ENCODE measurements at regions not wholly inside any gene's neighbourhood (a gene's known extent, or its start where the extent isn't known, plus 50 kb on each side); places are given as distances from the start of the nearest gene placed in this dataset.

DNA sequence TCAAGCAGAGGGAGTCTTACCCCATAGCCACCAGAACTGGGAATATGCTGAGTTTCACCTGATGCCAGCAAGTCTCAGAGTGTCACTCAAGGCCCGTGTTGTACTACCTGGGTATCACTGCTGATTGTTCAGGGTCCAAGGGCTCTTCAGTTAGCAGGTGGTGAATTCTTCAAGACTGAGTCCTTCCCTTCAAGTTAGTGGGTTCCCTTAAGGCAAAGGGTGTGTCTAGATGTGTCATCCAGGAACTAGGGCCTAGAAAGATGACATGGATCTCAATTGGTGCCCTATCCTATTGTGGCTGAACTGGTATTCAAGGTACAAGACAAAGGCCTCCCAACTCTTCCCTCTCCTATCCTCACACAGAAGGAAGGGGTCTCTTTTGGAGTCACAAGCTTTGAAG is 159.9 kb upstream of the DIPK2B start:
- DNase-seq, result no peak

DNA sequence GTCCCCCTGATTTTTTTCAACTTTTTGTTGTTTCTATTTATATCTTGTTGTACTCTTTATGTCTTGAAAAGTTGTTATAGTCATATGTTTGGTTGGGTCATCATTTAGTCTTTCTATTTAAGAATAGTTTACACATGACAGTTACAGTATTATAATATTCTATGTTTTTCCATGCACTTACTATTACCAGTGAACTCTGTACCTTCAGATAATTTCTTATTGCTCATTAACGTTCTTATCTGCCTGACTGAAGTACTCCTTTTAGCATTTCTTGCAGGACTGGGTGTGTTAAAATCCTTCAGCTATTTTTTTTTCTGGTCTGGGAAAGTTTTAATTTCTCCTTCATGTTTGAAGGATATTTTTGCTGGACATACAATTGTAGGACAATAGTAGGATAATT is 157.7 kb upstream of the DIPK2B start:
- no peak for DNase-seq

DNA sequence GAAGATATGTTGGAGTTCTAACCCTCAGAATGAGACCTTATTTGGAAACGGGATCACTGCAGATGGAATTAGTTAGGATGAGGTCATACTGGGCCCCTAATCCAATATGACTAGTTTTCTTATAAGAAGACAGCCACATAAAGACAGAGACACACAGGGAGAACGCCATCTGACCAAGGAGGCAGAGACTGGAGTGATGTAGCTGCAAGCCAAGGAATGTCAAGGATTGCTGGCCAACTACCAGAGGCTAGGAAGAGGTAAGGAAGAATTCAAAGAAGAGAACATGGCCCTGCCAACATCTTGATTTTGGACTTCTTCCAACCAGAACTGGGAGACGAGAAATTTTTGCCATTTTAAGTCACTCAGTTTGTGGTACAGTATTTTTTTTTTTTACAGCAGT is 152.8 kb upstream of the DIPK2B start:
- DNase-seq, result no peak

DNA sequence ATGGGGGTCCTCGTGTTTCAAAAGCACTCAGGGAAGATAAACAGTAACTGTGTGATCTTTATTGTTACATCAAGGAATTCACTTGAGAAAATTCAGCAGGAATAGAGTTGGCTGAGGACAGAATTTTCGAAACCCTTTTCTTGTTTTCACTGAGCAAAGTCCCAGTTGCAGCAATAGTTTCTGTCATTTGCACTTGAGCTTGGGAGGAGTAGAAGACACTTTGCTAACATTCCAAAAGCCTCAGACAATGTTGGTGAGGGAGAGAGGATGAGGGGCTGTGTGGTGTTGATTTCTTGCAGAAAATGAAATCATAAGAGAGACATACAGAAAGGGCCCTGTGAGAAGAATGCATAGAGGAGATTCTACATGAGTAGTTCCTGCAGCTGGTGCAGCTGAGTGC is 151.9 kb upstream of the DIPK2B start:
- DNase-seq, result no peak

DNA sequence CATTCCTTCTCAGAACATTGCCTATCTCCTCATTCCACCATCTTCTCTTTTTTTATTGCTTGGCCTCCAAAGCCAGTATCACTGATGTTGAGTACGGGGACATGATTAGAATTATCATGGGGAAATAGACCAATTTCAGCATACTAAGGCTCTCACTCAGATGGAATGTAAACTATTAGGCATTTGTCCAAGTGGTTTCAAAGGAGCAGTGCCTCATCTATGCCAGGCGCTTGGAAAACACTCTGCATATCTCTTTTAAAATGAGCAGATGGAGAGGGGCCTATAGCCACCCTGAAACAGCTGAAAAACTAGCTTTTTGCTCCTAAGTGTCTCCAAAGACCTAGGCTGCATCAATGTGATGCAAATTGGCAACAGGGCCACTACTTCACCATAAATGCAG is 150.8 kb upstream of the DIPK2B start:
- DNase-seq, result no peak

DNA sequence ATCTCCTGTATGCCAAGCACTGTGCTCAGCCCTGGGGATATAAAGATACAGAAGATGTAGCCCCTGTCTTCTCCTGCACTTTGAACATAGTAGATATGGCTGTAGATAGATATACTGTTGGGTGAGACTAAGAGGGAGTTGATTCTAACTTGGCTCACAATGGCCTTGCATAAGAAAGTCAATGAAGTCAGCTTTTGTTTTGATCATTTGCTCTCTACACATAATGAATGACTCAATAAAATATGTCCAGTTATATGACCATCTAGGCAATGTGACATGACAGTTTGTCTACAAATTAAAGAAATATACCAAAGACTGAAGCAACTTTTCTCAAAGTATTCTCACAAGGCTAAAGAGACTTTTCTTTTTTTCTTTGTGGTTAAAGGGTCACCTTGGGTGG is 147.6 kb upstream of the DIPK2B start:
- DNase-seq, result no peak

DNA sequence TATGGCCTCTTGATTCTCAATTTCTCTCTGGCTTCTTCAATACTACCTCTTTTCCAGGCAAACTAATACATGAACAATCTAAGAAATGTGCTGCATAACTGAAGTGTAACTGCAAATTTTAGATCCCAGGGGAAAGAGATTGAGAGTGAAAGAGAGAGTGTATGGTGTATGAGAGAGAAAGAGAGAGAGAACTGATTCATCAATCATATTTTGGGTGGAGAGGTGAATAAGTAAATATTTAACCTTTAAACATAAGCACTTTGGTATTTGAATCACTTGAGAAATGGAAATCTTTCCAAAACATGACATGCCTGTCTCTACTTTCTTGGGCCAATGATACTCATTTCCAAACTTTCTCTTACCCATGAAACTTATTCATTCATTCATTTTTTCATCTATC is 147.2 kb upstream of the DIPK2B start:
- DNase-seq, result no peak

DNA sequence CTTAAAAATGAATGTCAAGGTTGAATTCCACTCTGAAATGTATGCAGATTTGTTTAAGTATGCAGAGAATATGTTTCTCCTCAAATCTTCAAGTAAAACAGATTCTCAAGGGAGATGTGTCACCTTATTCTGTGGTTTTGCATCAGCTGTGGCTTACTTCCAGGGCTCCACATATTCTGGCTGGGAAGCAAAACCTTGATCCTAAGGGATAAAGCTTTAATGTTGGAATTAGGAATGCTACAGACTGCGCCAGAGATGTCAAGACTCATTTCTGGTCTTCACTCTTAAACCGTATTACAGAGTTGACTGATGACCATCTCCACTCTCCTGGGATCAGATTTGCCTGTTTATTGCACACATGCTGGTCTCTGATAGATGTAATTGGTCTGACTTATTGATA is 143.9 kb upstream of the DIPK2B start:
- DNase-seq, result no peak

DNA sequence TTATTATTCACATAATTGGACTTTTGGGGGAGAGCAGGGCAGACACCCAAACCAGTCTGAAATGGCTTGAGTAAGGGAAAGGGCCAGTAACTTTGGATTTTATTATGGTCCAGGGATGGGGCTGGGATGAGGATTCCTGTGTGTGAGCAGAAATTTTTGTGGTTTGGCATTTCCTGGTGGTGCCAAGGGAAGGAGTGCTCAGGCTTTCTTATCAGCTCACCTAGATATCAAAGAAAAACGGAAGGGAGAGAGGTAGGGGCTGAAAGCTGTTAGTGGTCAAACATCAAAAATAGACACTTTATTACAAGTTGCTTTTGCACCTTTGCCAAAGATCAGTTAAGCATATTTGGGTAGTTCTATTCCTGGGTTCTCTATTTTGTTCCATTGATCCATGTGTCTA is 128.5 kb upstream of the DIPK2B start:
- DNase-seq, result no peak

DNA sequence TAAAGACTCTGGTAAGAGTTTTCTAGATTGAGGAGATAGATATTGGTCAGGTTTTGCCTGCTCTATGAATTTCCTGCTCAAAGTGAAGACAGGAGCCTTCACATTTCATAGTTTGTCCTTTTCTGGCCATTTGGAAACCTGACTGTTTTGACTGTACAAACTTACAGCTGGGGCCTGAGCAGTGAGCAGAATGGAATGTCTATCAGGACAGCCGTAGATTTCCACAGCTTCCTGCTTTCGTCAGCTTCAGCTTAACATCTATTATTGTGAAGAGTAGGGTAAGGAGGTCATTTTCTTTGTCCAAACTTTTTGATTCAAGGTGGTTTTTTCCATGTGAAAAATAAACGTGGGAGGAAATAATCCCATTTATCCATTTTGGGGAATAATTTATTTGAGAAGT is 124.3 kb upstream of the DIPK2B start:
- DNase-seq, result no peak

DNA sequence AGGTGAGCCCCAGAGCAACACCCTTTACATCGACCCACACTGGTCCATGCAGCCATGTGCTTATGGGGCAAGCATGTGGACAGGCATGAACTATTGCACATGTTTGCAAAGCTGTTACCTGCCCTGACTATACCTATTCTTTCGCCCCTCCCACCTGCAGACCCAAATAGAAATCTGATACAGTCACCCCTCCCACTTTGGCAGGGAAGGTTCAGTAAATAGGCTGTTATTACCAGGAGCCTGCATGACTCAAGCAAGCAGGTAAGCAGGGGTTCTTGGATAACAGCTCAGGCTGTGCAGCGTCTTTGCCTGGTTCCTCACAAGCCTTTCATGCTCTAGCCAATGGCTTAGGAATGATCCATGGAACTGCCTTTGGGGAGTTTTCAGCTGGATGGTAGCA is 122.7 kb upstream of the DIPK2B start:
- no peak for DNase-seq

DNA sequence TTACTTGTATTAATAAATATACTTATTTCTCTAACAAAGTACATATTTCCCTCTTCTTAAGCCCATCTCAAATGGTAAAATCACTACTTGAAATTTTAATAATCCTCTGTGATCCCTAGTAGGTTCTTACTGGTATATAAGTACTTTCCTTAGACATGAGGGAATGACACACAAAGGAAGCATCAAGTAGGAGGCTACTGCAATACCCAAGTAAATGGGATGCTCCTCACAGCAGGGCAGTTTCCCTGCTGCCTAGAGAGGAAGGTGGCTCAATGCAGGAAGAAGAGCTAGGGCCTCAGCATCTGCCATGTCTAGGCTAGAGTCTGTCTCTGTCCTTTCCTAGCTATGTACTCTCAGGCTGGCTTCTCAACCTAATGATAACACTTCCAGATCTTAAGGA is 122.1 kb upstream of the DIPK2B start:
- DNase-seq, result no peak

DNA sequence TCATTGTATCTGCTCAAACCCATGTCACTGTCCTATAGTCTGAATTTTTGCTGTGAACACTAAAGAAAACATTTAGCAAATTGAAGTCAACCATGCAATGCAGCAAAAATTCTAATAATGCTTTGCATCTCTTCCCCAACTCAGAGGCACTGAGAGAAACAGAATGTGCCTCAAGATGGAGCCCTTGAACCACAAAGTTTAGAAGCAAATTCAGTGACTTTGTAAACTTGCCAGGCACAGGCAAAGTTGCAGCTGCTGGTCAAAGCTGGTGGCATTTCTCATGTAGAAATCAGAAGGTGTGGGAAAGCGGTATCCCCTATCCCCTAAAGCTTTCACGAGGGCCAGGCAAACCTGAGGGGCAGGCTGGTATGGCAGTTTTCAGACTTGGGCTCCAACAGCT is 121.7 kb upstream of the DIPK2B start:
- DNase-seq, result no peak

DNA sequence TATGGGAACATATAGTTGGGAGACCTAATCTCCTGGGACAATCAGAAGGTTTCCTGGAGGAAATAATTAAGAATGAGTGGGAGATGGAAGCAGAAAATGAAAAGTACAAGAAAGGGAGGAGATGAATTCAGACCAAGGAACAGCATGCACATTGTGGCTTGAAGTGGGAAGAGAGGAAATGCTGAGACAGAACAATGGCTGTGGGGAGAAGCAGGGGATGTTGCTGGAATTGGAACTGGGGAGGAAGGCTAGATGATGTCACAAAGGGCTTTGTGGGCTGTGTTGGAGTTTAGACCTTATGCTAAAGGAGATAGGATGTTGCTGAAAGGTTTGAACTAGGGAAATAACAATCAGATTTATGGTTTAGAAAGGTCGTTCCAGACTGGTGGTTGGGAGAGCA is 119.5 kb upstream of the DIPK2B start:
- DNase-seq, result no peak

DNA sequence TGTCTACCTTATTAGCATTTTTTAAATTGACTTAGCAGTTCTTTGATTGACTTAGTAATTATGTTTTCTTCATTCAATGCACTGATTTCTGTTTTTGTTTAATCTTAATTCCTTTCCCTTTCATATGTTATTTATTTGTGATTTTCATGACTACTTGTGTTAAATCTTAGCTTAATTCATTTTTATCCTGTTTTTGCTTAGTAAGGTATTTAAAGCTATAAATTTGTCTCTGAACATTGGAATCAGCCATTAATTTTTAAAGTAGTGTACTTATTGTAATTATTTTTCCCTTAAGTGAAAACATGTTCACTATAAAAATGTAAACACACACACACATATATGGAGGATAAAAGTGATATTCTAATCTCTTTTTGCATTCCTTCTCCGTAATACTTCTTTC is 109.1 kb upstream of the DIPK2B start:
- no peak for DNase-seq

DNA sequence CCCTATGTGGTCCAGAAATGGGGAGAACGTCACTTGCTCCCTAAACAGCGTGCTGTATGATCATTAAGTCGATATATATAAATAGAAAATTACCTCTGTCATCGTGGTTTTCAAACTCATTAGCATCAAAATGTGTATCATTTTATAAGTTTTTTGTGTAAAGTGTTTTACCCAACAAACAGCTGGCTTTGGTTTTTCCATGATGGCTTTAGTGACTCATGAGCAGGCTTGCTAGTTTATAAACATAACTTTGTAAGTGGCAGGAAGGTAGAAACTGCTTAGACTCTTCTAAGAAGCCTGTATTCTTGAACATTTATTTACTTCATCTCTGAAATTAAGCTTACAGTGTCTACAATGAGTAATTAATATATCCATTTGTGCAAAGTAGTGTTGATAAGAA is 108.4 kb upstream of the DIPK2B start:
- no peak for DNase-seq

DNA sequence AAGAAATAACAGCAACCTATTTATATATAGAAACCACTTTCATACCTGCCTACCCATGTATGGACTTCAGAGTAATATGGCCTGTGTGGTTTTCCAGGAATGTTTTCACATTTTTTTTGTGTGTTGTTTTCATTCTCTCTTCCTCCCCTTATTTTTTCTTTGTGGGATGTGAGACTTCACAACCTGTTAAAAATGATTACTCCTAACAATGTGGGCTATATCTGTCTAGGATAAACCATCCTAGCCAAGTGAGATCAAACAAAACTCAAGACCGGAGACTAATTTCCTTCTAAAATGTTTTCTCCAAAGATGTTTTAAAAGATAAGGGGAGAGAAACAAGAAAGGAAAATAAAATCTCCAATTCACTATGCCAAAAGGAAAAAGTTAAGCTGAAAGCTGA is 106.1 kb upstream of the DIPK2B start:
- no peak for DNase-seq

DNA sequence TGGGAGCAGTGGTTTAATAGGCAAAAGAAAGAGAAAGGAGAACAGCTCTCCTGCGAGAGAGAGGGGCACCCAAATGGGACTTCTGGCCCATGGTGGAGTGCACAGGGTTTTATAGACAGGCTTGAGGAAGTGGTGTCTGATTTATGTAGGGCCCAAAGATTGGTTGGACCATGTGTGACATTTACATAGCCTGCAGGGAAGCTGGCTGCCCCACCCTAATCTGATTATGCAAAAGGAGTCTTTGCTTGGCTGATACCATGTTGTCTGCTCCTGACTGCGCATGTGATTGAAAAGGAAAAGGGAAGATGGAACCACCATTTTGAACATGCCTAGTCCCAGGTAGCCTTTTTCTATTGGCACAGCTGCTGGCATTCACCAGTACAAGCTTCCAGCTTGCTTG is 100.0 kb upstream of the DIPK2B start:
- DNase-seq, result no peak

DNA sequence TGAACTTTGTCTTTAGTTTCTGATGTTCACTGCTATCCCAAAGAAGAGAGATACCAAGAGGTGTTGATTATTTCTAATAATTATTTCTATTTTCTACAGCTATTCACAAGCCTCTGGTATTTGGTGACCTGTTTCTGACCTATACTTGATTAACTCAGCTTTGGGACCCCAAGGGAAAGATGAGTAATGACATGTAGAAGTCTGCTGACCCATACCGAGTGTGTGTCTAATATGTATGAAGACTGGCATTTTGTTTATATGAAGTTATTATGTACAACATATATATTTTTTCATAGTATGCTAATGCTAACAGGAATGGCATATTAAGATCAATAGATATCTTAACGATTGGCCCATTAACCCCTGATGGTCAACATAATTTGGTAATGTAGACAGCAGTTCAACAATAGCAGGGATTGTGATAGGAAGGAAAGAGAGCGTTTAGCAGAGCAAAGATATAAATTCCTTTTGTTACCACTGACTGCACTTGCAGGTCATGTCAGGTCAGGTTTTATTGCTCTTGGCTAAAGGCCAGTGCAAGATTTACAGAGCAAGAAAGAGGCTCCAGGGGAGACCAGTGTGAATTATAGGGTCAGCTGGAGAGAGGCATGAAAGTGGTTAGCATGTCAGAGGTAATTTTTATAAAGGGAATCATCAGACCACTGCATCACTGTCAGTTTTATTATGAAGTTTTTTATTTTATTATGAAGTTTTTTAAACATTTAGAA is 94.7 kb upstream of the DIPK2B start:
- no peak for DNase-seq

DNA sequence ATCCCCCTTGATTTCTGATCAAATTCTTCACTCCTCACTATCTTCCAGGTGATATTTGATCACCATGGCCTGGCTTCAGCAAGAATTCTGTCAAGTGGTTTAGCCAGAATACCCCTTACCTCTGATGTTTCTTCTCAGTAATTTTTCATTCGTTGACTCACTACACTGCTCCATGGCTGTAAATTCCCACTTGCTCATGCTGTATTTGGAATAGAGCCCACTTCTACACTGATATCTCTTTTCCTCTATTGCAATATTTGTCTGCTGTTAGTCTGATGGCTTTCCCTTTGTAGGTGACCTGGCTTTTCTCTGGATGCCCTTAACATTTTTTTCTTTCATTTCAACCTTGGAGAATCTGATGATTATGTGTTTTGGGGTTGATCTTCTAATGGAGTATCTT is 73.9 kb upstream of the DIPK2B start:
- DNase-seq, result no peak

DNA sequence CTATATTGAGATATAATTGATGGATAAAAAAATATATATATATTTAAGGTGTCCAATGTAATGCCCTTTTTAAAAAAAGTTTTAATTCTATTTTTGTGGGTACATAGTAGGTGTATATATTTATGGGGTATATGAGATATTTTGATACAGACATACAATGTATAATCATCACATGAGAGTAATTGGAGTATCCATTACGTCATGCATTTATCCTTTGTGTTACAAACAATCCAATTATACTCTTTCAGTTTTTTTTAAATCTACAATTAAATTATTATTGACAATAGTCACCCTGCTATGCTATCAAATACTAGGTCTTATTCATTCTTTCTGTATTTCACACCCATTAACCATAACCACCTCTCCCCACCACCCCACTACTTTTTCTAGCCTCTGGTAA is 66.3 kb upstream of the DIPK2B start:
- DNase-seq, result no peak

DNA sequence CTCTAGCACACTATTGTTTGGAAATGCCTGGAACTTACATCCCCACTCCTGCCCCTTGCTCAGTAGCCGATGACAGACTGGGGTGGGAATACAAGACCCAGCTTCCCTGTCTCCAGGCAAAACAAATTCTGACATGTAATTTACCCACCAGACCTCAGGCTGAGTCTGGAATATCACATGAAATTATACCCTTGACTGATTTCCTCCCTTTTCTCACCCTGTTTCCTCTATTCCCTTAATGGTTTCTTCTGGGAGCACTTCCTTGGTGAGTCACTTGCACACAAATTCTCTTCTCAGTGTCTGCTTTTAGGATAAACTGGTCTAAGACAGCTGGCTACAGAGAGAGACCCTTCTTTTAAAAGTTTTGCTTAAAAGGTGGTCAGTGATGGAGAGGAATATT is 65.8 kb upstream of the DIPK2B start:
- DNase-seq, result no peak

DNA sequence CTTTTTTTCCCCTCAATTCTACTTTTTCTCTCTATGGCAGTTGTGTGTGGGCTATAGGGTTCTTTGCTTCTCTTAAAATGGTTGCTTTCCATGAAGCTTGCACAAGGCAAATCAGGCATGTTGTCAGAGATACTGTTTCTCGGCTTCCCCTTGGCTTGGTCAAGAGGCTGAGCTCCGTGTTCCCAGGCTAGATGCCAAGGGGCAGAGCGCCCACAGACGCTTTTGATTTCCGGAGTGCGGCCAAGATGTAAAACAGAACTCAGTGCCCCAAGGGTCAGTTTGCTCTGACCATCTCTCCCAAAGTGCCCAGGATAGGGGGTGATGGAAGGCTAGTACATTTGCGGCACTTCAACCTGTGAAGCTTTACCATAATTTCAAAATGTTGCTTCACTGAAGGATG is 64.2 kb upstream of the DIPK2B start:
- DNase-seq, result no peak

DNA sequence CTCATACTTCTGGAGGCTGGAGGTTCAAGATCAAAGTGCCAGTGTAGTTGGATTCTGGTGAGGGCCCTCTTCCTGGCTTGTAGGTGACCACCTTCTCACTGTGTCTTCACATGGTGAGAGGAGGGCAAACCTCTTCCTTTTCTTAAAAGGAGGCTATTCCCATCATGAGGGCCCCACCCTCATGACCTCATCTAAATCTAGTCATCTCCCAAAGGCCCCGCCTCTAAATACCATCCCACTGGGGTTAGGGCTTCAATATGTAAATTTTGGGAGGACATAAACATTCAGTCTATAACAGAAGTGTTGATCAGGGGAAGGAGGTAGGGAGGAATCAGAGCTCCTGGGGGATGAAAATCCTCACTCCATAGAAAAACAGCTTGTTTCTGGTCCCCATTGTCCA is 60.8 kb upstream of the DIPK2B start:
- no peak for DNase-seq

DNA sequence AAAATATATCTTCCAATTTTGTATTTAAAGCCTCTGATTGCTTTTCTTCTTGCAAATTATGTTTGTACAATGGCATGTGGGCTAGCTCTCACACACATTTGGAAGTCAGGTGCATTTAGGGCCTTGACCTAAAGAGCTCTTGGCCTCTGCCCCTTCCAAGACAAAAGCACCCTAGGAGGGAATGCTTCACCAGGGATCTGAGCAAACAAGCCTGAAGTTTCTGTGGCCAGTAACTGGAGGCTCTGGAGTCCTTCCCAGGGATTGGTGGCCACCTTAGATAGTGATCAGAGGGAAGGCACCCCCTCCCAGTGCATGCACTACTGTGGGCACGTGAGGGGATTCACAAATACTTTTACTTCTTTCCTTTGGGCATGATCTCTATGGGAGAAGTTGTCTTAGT is 60.3 kb upstream of the DIPK2B start:
- DNase-seq, result no peak
